GM18505 (cell line): ENCODE measurements at regions not wholly inside any gene's neighbourhood (a gene's known extent, or its start where the extent isn't known, plus 50 kb on each side); places are given as distances from the start of the nearest gene placed in this dataset.

Source experiments
- ATAC-seq: cut with Tn5 transposase; IDR thresholded peaks from one replicate; pipeline ENCODE4 v1.9.1; 2021; ENCODE audit not compliant: unreplicated experiment
- POLR2A ChIP-seq: IDR thresholded peaks from 4 replicates; pipeline ENCODE4 v1.6.1; 2011; ENCODE audit warnings: borderline replicate concordance; ENCODE audit not compliant: insufficient read depth, insufficient read length; ENCODE audit errors: extremely low read depth

GRCh38 chr10:108424656-108425055, 1260.2 kb upstream of the SORCS1 start:
- TF ChIP-seq POLR2A = no peak
- no peak for ATAC-seq

- no peak for ATAC-seq
- TF ChIP-seq POLR2A = no peak
These were observed 1257.8 kb upstream of the SORCS1 start for GRCh38 chr10:108422286-108422685.

GRCh38 chr10:108421266-108421665, 1256.8 kb upstream of the SORCS1 start:
- TF ChIP-seq POLR2A = no peak
- ATAC-seq = no peak

- no peak for TF ChIP-seq POLR2A
- ATAC-seq = no peak
These were observed 1249.4 kb upstream of the SORCS1 start for GRCh38 chr10:108413954-108414353.

- ATAC-seq = no peak
- TF ChIP-seq POLR2A = no peak
These were observed 1247.8 kb upstream of the SORCS1 start for GRCh38 chr10:108412323-108412722.

- no peak for TF ChIP-seq POLR2A
- ATAC-seq = no peak
These were observed 1247.4 kb upstream of the SORCS1 start for GRCh38 chr10:108411894-108412293.

GRCh38 chr10:108411206-108411605, 1246.7 kb upstream of the SORCS1 start:
- no peak for ATAC-seq
- no peak for TF ChIP-seq POLR2A

GRCh38 chr10:108410236-108410635, 1245.7 kb upstream of the SORCS1 start:
- no peak for TF ChIP-seq POLR2A
- no peak for ATAC-seq

- TF ChIP-seq POLR2A = no peak
- ATAC-seq = no peak
These were observed 1244.8 kb upstream of the SORCS1 start for GRCh38 chr10:108409306-108409705.

- no peak for TF ChIP-seq POLR2A
- ATAC-seq = no peak
These were observed 1239.6 kb upstream of the SORCS1 start for GRCh38 chr10:108404155-108404554.

GRCh38 chr10:108399465-108399864, 1235.0 kb upstream of the SORCS1 start:
- ATAC-seq = no peak
- no peak for TF ChIP-seq POLR2A

- TF ChIP-seq POLR2A = no peak
- no peak for ATAC-seq
These were observed 1228.6 kb upstream of the SORCS1 start for GRCh38 chr10:108393089-108393488.

GRCh38 chr10:108392286-108392685, 1227.8 kb upstream of the SORCS1 start:
- no peak for ATAC-seq
- no peak for TF ChIP-seq POLR2A

- no peak for TF ChIP-seq POLR2A
These were observed 1224.2 kb upstream of the SORCS1 start for GRCh38 chr10:108388706-108389105.

GRCh38 chr10:108385963-108386362, 1221.5 kb upstream of the SORCS1 start:
- no peak for ATAC-seq
- TF ChIP-seq POLR2A = no peak

More at GRCh38 chr10:108388706-108389105, 1224.2 kb upstream of the SORCS1 start:
- ATAC-seq = no peak
